ENCODE measurements at regions not wholly inside any gene's neighbourhood (a gene's known extent, or its start where the extent isn't known, plus 50 kb on each side); places are given as distances from the start of the nearest gene placed in this dataset.

GRCh38 chr2:164023896-164024295, 288.1 kb upstream of the FIGN start:
- Histone ChIP-seq H3K9me1 (ENCODE audit: control insufficient read depth, extremely low read depth, insufficient read depth, low read length) (no peaks in the 10 kb centered on the region), H3K4me2 (ENCODE audit: control insufficient read depth, extremely low read depth, insufficient read depth, low read depth, low read length) (no peak overlapping the region), H3K9me3 (ENCODE audit: control insufficient read depth, low read depth, low read length) (no peaks in the 10 kb centered on the region), H3K4me3 (ENCODE audit: control insufficient read depth in 2 of 3, extremely low read depth in 1 of 3, insufficient read depth in 2 of 3, low read depth in 1 of 3, low read length in 3 of 3) (no peak overlapping the region), H2AFZ (ENCODE audit: control insufficient read depth, low read length) (no peak overlapping the region), H3K27me3 (ENCODE audit: control insufficient read depth, extremely low read depth, insufficient read depth, low read length) (no peaks in the 10 kb centered on the region), H4K20me1 (ENCODE audit: control insufficient read depth, extremely low read depth, insufficient read depth, low read length) (no peaks in the 10 kb centered on the region), H3K27ac (ENCODE audit: control insufficient read depth, insufficient read depth, low read length) (no peak overlapping the region), H3K36me3 (ENCODE audit: control insufficient read depth in 2 of 2, extremely low read depth in 1 of 2, insufficient read depth in 2 of 2, low read length in 2 of 2) (no peaks in the 10 kb centered on the region), H3K79me2 (ENCODE audit: control insufficient read depth, insufficient read depth, low read length) (no peaks in the 10 kb centered on the region), H3K9ac (ENCODE audit: control insufficient read depth, extremely low read depth, insufficient read depth, low read length) (no peak overlapping the region), H3K4me1 (ENCODE audit: control insufficient read depth, extremely low read depth, insufficient read depth, low read length) (no peaks in the 10 kb centered on the region)
- DNase-seq (ENCODE audit: low read depth, low spot score), result no peak
- no peak for FAIRE-seq
- TF ChIP-seq CTCF (optimal IDR thresholded peaks at IDR 0.05 in 1 of 3, IDR thresholded peaks at IDR 0.05 in 1 of 3, conservative IDR thresholded peaks at IDR 0.05 in 1 of 3; ENCODE audit: extremely low read depth in 1 of 3, insufficient read depth in 2 of 3, low read length in 3 of 3), result no peak
- TF ChIP-seq EZH2 (IDR thresholded peaks at IDR 0.05; ENCODE audit: low read length), result no peak
- dilution Hi-C loops (cut with MboI; ENCODE audit: extremely low pct_ligation_motif_present, low sequenced_read_pairs), result no loop called here

GRCh38 chr2:164015328-164016123, 279.7 kb upstream of the FIGN start:
- no peaks in the 10 kb centered on the region for H3K79me2 ChIP-seq (ENCODE audit: control insufficient read depth, insufficient read depth, low read length)
- no peaks in the 10 kb centered on the region for H3K36me3 ChIP-seq (ENCODE audit: control insufficient read depth in 2 of 2, extremely low read depth in 1 of 2, insufficient read depth in 2 of 2, low read length in 2 of 2)
- dilution Hi-C loops (cut with MboI; ENCODE audit: extremely low pct_ligation_motif_present, low sequenced_read_pairs), result no loop called here
- no peak overlapping the region for H2AFZ ChIP-seq (ENCODE audit: control insufficient read depth, low read length)
- no peak overlapping the region for H3K4me2 ChIP-seq (ENCODE audit: control insufficient read depth, extremely low read depth, insufficient read depth, low read depth, low read length)
- FAIRE-seq (no peak), DNase-seq (ENCODE audit: low read depth, low spot score) (no peak)
- H3K9me3 ChIP-seq (ENCODE audit: control insufficient read depth, low read depth, low read length), result no peaks in the 10 kb centered on the region
- no peak overlapping the region for H3K27ac ChIP-seq (ENCODE audit: control insufficient read depth, insufficient read depth, low read length)
- H3K4me3 ChIP-seq (ENCODE audit: control insufficient read depth in 2 of 3, extremely low read depth in 1 of 3, insufficient read depth in 2 of 3, low read depth in 1 of 3, low read length in 3 of 3), result no peak overlapping the region
- no peaks in the 10 kb centered on the region for H4K20me1 ChIP-seq (ENCODE audit: control insufficient read depth, extremely low read depth, insufficient read depth, low read length)
- H3K27me3 ChIP-seq (ENCODE audit: control insufficient read depth, extremely low read depth, insufficient read depth, low read length), result peaks cover 3% of the 10 kb centered on the region
- no peak for TF ChIP-seq EZH2 (IDR thresholded peaks at IDR 0.05; ENCODE audit: low read length)
- H3K9ac ChIP-seq (ENCODE audit: control insufficient read depth, extremely low read depth, insufficient read depth, low read length), result no peak overlapping the region
- H3K4me1 ChIP-seq (ENCODE audit: control insufficient read depth, extremely low read depth, insufficient read depth, low read length), result no peaks in the 10 kb centered on the region
- no peaks in the 10 kb centered on the region for H3K9me1 ChIP-seq (ENCODE audit: control insufficient read depth, extremely low read depth, insufficient read depth, low read length)

GRCh38 chr2:164014791-164015190, 279.0 kb upstream of the FIGN start:
- no peak for DNase-seq (ENCODE audit: low read depth, low spot score)
- peaks cover 3% of the 10 kb centered on the region for H3K27me3 ChIP-seq (ENCODE audit: control insufficient read depth, extremely low read depth, insufficient read depth, low read length)
- no peaks in the 10 kb centered on the region for H3K9me3 ChIP-seq (ENCODE audit: control insufficient read depth, low read depth, low read length)
- no peaks in the 10 kb centered on the region for H3K36me3 ChIP-seq (ENCODE audit: control insufficient read depth in 2 of 2, extremely low read depth in 1 of 2, insufficient read depth in 2 of 2, low read length in 2 of 2)
- H2AFZ ChIP-seq (ENCODE audit: control insufficient read depth, low read length), result no peak overlapping the region
- FAIRE-seq, result no peak
- no peaks in the 10 kb centered on the region for H3K4me1 ChIP-seq (ENCODE audit: control insufficient read depth, extremely low read depth, insufficient read depth, low read length)
- no peak overlapping the region for H3K4me3 ChIP-seq (ENCODE audit: control insufficient read depth in 2 of 3, extremely low read depth in 1 of 3, insufficient read depth in 2 of 3, low read depth in 1 of 3, low read length in 3 of 3)
- H3K79me2 ChIP-seq (ENCODE audit: control insufficient read depth, insufficient read depth, low read length), result no peaks in the 10 kb centered on the region
- dilution Hi-C loops (cut with MboI; ENCODE audit: extremely low pct_ligation_motif_present, low sequenced_read_pairs), result no loop called here
- no peaks in the 10 kb centered on the region for H4K20me1 ChIP-seq (ENCODE audit: control insufficient read depth, extremely low read depth, insufficient read depth, low read length)
- no peaks in the 10 kb centered on the region for H3K9me1 ChIP-seq (ENCODE audit: control insufficient read depth, extremely low read depth, insufficient read depth, low read length)
- H3K4me2 ChIP-seq (ENCODE audit: control insufficient read depth, extremely low read depth, insufficient read depth, low read depth, low read length), result no peak overlapping the region
- H3K9ac ChIP-seq (ENCODE audit: control insufficient read depth, extremely low read depth, insufficient read depth, low read length), result no peak overlapping the region
- TF ChIP-seq EZH2 (IDR thresholded peaks at IDR 0.05; ENCODE audit: low read length), result no peak
- no peak for TF ChIP-seq CTCF (optimal IDR thresholded peaks at IDR 0.05 in 1 of 3, IDR thresholded peaks at IDR 0.05 in 1 of 3, conservative IDR thresholded peaks at IDR 0.05 in 1 of 3; ENCODE audit: extremely low read depth in 1 of 3, insufficient read depth in 2 of 3, low read length in 3 of 3)
- no peak overlapping the region for H3K27ac ChIP-seq (ENCODE audit: control insufficient read depth, insufficient read depth, low read length)
